ENCODE measurements at regions not wholly inside any gene's neighbourhood (a gene's known extent, or its start where the extent isn't known, plus 50 kb on each side); places are given as distances from the start of the nearest gene placed in this dataset.

GRCh38 chr10:47176903-47177868, 122.8 kb upstream of the GDF10 start:
- H3K9me3 ChIP-seq, result no peaks in the 10 kb centered on the region
- TF ChIP-seq CTCF (IDR thresholded peaks at IDR 0.05), result no peak
- H3K36me3 ChIP-seq, result no peaks in the 10 kb centered on the region
- no peaks in the 10 kb centered on the region for H3K4me1 ChIP-seq (ENCODE audit: control insufficient read depth in 1 of 2, insufficient read depth in 1 of 2, low read depth in 1 of 2, low read length in 1 of 2)
- no peak overlapping the region for H3K4me3 ChIP-seq (ENCODE audit: low read depth in 1 of 2, low read length in 1 of 2)
- no peak overlapping the region for H3K27ac ChIP-seq
- H3K27me3 ChIP-seq, result no peaks in the 10 kb centered on the region

DNA sequence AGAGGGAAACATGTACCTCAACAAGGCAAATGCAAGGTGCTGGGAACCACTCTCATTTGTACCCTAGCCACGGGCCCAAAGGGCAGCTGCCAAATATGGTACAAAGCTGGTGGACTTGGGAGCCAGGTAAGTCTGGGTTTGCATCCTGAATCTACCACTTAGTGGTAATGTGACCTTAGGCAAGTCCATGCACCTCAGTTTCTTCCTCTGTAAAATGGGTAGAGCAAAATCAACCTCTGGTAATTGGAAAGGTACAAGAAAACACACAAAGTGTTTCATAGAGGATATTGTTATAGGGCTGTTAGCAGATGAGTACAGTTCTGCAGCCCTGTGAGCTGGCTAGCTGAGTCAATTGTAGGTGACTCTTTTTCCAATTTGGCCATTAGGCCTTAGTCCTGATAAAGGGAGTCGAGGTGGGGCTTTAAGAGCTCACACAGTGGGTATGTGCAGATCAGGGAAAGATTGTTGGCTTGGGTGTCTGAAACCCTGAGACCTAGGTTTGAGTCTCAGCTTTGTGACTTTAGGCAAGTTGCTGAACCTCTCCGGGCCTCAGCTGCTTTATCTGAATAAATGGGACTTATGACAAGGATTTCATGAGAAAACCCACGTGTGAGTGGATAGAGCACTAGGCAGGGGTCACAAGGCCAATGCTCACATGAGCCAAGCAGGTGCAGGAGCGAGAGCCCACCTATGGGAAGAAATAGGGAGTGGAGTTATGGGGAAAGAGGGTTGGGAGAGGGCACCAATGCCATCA, 121.3 kb upstream of the GDF10 start:
- Histone ChIP-seq H3K36me3 (no peaks in the 10 kb centered on the region), H3K27ac (no peak overlapping the region), H3K9me3 (no peaks in the 10 kb centered on the region), H3K4me1 (ENCODE audit: control insufficient read depth in 1 of 2, insufficient read depth in 1 of 2, low read depth in 1 of 2, low read length in 1 of 2) (no peaks in the 10 kb centered on the region), H3K27me3 (no peaks in the 10 kb centered on the region), H3K4me3 (ENCODE audit: low read depth in 1 of 2, low read length in 1 of 2) (no peak overlapping the region)
- TF ChIP-seq CTCF (IDR thresholded peaks at IDR 0.05), result no peak

DNA sequence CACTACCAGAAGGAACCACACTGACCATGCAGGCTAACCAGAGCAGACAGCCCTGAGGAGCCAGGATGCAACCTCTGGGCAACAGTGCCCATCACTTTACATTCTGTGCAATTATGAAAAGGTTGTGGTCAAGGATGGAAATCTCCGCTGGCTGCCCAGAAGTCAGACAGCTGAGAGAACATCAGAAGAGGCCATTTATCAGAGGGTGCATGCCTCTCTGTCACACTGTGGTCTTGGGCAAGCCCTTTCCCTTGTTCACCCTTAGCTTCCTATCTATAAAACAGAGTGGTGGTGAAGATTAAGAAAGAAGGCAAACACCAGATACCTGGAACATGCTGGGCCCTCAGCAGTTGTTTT, 120.7 kb upstream of the GDF10 start:
- TF ChIP-seq CTCF (IDR thresholded peaks at IDR 0.05), result no peak
- H3K27ac ChIP-seq, result no peak overlapping the region
- H3K4me3 ChIP-seq (ENCODE audit: low read depth in 1 of 2, low read length in 1 of 2), result no peak overlapping the region
- no peaks in the 10 kb centered on the region for H3K27me3 ChIP-seq
- no peaks in the 10 kb centered on the region for H3K9me3 ChIP-seq
- H3K36me3 ChIP-seq, result no peaks in the 10 kb centered on the region
- H3K4me1 ChIP-seq (ENCODE audit: control insufficient read depth in 1 of 2, insufficient read depth in 1 of 2, low read depth in 1 of 2, low read length in 1 of 2), result no peaks in the 10 kb centered on the region

DNA sequence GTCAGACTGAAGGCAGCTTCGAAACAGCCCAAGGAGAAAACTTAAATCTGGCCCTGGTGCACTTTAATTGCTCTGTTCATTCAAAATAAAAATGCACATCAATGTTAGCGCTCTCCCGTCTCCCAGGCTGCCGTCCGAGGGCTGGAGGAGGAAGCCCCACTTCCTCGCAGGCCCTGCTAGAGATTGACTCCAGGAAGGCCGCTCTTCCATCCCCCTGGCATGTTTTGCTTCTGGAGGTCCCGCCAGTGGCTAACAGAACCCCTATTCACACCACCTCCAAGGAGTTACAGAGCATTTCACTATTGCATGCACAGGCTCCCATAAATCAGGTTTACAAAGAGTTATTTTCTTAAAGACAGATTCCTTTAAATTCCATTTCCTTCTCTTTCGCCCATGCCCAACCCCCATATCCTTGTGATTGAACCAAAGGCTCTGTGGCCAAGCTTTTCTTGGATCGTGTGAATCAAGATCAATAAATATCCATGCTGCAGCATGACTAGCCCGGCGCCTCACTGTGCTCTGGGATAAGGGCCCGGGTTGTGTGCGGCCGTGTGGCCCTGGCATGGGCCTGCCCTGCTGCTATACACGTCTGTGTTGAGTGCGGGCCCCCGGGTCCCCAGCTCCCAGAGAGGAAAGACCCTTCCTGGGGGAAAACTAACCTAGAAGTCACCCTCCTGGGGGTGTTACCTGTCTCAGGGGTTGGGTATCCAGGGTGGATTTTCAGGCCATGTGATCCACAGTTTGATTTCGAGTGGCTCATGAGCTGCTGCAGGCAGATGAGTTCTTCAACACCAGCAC, 118.7 kb upstream of the GDF10 start:
- Histone ChIP-seq H3K27ac (no peak overlapping the region), H3K9me3 (no peaks in the 10 kb centered on the region), H3K4me3 (ENCODE audit: low read depth in 1 of 2, low read length in 1 of 2) (no peak overlapping the region), H3K4me1 (ENCODE audit: control insufficient read depth in 1 of 2, insufficient read depth in 1 of 2, low read depth in 1 of 2, low read length in 1 of 2) (no peaks in the 10 kb centered on the region), H3K27me3 (no peaks in the 10 kb centered on the region), H3K36me3 (no peaks in the 10 kb centered on the region)
- TF ChIP-seq CTCF (IDR thresholded peaks at IDR 0.05), result no peak

DNA sequence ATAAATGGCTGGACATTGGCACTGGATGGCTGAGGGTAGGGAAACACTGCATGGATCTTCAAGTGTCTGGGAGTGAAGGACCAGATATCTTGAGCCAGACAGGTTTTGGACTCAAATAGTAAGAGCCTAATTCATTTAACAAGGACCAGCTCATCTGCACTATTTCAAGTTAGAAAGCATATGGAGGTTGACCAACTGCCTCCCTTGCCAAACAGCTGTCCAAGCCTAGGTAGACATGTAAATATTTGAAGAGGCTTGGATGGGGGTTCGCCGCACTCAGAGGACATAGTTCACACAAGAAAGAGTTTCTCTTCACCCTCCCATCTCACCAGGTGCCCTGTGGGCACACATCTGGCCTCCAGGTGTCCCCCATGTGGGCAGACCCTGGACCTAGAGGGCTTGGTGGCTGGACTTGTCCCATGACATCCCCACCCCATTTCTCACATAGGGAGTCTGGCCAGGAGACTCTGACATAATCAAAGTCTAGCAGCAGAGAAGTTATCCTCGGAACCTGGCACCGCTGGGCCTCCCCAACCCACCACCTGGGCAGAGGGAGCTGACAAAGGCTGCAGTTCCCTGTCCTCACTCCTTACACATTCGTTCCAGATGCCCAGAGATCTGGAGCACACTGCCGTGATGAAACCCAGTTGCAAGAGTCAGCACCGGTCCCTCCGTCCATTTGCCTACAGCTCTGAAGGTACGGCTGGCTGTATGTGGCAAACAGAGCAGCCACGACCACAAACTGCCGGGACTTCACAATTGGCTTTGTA, 116.9 kb upstream of the GDF10 start:
- Histone ChIP-seq H3K4me3 (ENCODE audit: low read depth in 1 of 2, low read length in 1 of 2) (no peak overlapping the region), H3K4me1 (ENCODE audit: control insufficient read depth in 1 of 2, insufficient read depth in 1 of 2, low read depth in 1 of 2, low read length in 1 of 2) (no peaks in the 10 kb centered on the region), H3K9me3 (no peaks in the 10 kb centered on the region), H3K27me3 (no peaks in the 10 kb centered on the region), H3K36me3 (no peaks in the 10 kb centered on the region), H3K27ac (no peak overlapping the region)
- TF ChIP-seq CTCF (IDR thresholded peaks at IDR 0.05), result no peak
